Stimulated activated CD4-positive, alpha-beta T cell treated with anti-CD3 and anti-CD28 coated beads, Interleukin-2, amount 100 ng/mL, for 4 hours (primary cell): ENCODE measurements at regions not wholly inside any gene's neighbourhood (a gene's known extent, or its start where the extent isn't known, plus 50 kb on each side); places are given as distances from the start of the nearest gene placed in this dataset.

Source experiments
- DNase-seq: peaks from one replicate; pipeline ENCODE4 v3.0.0-alpha.2; 2020; ENCODE audit warnings: low read depth

DNA sequence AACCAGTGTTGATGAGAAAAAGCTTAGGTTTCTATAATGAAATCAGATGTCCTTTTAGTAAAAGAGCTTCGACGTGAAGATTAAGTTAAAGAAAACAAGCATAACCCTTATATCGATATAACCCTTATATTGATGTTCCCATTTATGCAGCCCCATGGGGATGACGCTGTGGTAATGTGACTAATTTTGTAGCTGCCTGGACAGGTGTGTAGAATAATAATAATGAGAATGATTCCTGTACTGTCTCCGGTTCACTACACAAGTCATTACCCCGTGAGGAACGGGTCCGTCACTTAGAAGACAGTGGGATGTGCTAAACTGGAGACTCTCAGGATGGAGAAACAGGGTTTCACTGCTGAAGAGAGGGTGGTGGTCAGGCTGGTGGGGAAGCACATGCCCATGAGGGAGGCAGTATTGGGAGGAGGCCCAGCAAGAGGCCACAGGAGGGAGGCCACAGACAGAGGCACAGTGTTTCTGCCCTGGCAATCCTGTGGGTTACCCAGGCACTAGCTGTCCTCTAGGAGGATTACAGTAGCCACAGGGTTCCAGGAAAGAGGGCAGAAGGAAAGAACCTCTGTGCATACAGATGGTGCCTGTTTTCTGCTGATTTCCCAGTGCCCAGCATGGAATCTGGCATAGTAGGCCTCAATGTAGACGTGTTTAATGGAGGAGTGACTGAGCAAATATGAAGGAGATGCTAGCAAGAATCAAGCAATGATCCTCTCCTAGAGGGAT, 191.1 kb upstream of the TSC22D2 start:
- no peak for DNase-seq

DNA sequence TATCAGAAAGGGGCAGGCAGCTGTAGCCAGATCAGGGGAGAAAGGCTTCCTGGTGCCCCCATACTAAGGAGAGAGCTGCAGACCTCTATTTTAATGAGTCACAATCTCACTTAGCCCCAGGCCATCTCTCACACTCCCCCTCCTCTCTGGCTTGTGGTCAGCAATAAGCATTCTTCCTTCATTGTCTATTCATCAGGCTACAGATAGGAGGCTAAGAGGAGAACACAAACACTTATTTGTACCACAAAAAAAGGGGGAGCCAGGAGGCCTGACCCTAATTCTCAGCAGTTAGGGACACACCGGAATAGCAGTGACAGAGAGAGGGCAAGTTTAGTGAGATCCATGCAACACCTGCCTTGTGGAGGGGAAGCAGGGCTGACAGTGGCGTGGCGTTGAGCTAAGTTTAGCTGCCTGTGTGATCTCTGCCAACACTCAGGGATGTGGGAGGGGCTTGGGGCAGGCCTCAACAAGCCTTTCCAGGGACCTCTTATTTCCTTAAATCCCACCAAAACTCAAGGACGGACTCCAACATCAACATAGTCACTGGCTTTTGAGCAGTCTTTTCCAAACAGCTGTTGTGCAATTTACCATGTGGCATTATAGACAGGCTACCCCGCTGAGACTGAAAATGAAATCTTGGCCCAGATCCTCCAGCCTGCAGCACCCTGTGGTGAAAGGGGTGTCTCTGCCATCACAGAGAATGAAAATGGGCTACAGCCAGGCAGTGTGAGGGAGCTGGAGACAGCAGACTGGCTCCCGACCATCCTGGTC, 191.9 kb upstream of the TSC22D2 start:
- DNase-seq, result no peak

DNA sequence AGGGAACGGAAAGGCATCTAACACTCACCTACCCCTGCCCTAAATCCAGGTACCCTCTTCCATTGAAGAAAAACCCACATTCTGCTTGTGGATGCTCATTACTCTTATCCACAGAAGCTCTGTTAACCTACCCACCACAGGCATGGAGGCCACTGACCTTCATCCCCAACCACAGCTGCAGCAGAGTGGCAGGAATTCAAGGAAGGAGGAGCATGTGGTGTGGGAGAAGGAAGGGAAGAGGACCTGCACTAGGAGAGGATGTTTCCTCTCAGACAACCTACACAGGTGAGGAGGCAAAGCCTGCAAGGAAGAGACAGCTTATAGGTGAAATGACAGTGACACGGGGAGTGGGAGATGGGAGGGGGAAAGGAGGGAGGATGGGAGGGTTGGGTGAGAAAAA, 192.5 kb upstream of the TSC22D2 start:
- DNase-seq, result no peak

DNA sequence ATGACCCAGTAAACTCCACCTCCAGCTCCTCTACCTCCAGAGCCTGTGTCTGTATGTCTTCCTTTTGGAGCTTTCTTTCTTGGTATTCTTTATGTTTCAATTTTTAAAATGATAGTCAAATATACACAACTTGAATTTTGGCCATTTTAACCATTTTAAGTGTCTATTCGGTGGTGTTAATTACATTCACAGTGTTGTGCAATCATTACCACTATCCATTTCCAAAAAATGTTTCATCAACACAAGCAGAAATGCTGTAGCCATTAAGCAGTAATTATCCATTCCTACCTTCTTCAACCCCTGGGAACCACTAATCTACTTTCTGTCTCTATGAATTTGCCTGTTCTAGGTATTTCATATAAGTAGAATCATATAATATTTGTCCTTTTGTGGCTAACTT, 194.5 kb upstream of the TSC22D2 start:
- DNase-seq, result no peak

DNA sequence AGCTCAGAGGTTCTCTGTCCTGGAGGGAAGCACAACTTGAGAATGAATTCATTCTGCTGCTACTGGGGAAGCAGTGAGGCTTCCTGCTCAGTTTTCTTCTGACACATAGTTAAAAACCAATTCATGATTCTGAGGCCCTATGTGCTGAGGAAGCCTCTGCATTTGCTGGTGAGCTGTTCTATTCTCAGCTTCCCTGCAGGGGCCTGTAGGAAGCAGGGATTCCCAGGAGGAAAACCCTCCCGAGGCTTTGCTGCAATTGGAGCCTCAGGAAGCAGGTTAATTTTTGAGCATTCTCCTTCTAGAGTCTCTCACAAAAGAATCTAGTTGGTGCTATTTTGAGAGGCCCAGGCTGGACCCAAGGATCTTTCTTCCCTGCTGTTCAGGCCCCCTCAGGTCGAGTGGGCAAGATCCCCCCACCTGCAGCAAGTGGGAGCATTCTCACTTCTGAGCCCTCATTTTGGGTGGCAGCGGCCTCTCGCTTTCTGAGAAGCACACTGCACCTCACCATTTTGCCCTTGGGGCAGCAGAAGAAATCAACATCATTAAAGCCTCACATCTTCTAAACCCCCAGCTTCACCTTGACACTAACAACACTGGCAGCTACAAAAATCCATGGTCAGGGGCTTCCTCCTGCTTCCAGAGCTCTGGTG, 197.5 kb upstream of the TSC22D2 start:
- no peak for DNase-seq

DNA sequence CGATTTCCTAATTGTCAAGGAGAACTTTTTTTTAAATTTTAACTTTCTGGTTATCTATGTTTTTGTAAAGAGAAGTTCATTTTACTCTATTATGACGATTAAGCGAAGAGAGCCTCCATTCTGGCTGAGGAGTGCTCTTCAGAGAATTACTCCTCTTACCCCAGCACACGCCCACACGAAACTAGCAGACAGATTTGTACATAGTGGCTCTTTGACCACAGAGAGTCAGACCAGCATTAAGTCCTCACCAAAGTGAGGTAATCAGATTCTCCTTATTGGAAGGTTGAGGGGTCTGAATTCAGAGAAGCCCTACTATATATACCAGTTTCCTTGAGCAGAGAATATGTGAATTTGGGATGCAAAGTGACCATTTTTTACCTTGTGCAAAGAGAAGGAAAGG, 204.8 kb upstream of the TSC22D2 start:
- no peak for DNase-seq

DNA sequence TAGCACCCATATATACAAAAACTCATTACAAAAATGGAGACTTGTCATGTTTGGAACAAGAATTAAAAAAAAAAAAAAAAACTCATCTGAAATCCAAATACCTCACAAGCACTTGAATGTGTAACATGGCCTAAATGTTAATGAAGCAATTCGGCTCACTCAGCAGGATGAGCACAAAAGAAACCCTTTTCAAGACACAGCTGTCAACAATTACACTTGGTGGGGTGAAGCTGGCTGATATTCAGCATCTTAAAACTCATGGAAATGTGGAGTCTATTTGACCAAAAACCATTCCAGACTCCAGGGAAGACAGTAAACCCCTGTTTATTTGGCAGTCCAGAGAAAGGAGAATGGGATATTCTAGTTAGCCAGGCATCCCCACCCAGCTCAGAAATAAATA, 205.4 kb upstream of the TSC22D2 start:
- DNase-seq, result no peak

DNA sequence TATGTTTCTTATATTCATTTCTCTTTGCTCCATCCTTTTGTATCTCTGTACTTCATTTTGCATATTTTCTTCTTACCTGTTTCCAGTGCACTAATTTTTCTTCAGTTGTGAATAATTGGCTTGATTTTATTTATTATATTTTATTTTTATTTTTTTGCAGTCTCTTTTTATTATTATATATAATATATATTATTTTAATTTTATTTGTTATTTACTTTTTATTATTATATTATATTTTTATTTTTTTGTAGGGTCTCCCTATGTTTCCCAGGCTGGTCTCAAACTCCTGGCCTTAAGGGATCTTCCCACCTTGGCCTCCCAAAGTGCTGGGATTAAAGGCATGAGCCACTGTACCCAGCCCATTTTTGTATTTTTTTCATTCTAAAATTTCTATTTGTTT, 213.1 kb upstream of the TSC22D2 start:
- DNase-seq, result no peak

DNA sequence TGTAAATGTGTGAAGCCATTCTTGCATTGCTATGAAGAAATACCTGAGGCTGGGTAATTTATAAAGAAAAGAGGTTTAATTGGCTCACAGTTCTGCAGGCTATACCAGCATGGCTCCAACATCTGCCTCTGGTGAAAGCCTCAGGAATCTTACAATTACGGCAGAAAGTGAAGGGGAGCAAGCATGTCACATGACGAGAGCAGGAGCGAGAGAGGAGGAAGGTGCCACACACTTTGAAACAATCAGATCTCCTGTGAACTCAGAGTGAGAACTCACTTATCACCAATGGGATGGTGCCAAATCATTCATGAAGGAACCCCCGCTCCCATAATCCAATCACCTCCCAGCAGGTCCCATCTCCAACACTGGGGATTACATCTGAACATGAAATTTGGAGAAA, 213.6 kb upstream of the TSC22D2 start:
- DNase-seq, result no peak

DNA sequence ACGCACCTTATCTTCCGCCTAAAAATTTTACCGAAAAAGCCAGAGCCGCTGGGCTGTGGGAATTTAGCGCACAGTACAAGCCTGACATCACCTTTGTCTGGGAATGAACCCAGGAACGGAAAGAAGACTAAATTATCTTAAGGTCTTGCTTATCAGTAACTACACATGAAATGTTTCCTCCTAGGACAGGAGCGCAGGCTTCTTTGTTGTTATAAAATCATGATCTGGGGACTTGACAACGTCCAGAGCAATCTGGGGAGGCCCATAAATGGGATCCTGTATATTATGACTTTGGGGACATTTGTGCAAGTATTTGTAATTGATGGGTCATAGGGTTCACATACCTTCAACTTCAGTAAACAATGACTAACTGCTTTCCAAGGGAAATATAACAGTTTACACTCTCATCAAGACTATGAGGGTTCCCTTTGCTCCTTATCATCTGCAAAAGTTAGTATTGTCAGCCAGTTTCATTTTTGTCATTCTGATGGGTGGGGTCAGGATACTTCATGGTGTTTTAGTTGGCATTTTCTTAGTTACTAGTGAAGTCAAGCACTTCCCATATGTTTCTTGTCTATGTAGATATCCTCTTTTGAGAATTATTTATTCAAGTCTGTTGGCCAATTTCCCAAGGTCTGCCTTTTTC, 213.9 kb upstream of the PFN2 start:
- DNase-seq, result no peak

DNA sequence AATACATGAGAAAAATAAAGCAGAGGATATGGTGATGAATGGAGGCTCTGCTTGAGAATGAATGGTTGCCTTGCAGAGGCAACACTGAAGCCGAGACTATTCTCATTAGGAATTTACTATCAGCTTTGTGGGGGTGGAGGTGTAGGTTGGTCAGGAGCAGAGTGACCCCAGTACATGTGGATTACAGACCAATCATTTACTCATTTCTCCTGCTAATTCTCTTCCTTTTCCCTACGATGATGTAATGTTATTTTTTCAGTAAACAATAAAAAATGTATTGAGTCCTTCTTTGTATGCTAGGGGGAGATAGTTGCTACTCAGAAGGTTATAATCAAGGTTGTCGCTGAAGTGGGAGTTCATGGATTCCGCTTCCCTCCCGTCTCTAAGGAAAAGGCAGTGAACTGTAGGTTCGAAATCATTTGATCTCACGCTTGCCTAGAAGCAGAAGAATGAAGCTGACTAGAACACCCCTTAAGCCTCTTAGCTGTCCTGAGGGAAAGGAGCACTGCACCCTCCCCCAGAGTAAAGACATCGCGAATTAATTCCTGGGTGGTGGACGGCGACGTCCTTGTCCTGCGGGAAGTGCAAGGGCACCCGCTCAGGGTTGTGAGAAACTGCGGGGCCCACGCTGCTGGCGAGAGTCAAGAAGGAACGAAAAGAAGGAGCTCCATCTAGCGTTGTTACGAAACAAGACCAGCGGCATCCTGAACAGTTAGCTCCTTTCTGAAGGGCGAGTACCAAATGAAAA, 213.2 kb upstream of the PFN2 start:
- DNase-seq, result peak; percentile 13

DNA sequence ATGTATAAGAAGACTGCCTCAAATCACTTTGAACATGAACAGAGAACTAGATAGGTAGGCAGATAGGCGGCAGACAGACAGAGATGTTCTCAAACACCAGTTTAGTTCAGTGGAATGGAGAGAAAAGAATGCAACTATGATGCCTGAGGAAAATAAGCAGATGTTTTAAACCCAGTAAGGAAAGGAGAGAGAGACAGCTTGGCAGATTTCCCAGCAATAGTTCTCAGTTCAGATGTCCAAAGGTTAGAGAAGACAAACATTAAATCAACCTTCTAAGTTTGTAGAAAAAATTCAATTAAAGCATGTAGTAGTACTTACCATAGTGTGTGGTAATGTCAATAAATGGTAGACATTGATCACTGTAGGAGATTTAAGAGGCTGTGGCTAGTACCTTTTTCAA, 209.6 kb upstream of the PFN2 start:
- no peak for DNase-seq

DNA sequence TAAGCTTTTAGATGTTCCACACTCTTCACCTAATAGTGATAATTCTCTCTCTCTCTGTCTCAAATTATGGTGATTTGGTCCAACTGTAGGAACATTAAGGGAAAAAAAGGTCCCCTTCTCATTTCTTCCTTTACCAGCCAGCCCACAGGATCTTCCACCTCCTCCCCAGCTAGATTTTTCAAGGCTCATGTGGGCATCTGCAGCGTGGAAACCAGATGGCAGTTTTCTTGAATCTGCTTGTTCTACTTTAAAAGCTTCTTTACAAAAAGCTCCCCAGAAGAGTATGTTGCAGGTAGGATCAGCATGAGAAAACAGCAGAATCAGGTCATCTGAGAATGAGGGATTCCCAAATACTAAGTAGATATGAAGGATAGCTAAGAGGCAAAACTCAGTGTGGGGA, 208.6 kb upstream of the PFN2 start:
- DNase-seq, result no peak

DNA sequence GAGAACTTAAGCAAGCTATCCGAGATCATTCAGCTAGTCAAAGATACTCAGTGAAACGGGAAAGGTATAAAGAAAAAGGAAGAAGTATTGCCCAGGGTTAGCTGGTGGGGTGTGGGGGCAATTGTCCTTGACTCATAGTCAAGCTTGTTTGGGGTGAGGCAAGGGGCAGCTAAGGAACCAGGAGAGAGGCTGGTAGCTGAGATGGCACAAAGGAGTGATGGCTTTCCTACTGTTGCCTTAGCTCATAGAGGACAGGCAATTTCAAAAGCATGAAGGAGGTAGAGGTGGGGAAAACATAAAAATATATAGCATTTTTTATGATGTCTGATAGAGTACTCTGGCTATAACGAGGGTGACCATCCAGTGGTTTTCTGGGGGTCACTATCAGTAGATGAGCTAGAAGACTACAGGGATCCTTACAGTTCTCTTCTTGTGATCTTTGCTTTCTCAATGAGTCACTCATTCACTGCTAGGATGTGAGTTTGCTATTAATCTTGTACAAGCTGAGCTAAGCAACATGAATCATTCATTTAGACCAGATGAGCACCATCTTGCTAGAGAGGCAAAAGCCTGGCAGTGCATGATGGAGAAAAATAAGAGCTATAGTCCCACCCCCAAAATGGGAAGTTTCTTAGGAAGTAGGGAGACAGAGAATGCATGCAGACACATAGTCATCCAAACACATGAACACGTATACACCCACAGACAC, 207.1 kb upstream of the PFN2 start:
- no peak for DNase-seq

DNA sequence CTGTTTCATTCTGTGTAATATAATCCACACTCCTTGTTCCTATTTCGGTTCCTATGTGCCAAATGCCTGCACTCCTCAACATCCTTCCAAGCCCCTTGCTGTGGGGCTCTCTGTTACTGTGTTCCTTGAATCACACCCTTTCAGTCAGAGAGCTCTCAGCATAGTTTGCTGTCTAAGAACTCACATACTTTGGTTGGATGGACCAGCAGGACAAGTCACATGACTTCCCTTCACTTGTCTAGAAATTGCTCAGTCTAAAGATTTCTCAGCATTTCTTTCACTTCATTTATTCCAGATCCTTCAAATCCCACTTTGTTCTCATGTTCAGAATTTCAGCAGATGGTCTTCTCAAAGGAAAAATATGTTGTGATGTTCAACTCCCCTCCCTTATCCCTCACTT, 203.5 kb upstream of the PFN2 start:
- DNase-seq, result no peak

DNA sequence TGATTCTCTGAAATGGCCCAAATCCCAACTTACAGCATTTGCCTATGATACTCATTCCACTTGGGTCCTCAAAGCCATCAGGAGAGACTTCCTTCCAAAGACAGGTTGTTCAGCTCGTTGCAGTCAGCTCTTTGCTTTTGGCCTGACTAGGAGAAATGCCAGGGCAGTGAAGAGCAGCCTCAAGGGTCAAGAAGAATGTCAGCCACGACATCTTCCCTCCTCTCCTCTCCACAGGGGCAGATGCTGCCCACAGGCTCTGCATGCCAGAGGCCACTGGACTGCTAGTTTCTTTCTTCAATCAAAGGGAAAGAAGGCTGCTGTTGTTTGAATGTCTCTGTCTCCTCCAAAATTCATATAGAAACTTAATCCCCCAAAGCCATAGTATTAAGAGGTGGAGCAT, 201.7 kb upstream of the PFN2 start:
- no peak for DNase-seq

DNA sequence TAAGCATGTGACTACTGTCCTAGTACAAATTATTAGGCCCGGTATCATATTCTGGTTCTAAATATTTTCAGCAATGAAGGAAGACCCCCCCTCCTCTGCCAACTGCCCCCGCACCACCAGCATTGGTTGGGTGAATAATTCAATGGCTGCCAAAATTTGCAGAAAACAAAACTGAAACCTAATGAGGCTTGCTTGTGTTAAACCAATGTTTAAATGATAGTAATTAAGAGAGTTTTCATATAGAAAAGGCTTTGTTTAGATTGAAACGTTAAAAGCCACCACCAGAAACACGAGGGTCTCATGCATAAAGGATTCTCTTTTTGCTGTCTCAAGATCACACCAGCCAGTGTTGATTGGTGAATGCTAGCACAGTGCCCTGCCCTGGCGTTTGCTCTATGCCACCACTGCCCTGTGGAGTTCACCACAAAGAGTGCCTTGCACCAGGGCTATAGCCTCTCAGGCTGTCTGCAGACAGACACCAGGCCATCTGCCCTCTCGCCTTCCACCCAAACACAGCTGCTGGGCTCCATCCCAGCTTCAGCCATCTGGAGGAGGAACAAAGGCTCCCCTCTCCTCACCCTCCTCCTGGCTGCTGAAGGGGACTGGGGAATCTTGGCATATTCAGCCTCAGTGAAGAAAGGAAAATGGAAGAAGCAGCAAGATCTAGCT, 200.3 kb upstream of the PFN2 start:
- no peak for DNase-seq

DNA sequence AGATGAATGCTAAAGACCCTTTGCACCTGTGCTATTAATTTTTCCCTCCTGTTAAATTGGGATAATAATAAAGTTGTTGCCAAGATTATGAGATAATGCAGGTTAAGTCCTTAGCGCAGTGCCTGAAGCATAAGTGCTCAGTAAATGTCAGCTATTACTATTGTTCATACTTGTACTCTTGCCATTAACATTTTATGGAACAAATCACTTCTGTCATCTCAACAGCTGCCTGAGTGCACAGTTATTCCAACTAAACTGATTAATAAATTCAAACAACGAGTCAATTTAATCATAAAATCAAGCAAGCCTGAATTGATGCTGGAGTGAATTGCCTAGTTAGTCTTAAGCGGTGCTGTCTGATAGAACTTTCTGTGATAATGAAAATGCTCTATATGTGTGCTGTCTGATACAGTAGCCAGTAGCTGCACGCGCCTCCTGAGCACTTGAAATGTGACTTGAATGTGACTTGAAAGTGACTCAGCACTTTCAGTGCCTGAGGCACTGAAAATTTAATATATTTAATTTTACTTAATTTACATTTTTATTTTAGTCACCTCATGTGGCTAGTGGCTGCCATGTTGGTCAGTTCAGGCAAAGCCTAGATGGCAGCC, 198.7 kb upstream of the PFN2 start:
- no peak for DNase-seq

DNA sequence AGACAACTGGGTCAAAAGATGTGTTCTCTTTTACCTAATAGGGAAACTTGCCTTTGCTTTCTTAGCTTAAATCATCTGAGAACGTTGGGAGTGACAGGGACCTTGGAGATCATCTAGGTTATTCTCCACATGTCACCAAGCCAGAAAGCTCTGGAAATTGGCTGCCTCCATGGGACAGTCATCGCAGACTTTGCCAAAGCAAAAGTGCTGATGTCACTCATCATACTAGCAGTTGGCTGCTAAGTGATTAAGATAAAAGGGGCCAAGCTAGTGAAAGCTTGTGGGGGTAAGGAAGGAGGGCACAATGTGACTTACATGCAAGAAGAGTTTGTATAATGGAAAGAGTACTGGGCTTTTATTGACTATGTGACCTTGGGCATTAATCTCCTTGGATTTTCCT, 198.0 kb upstream of the PFN2 start:
- DNase-seq, result no peak

DNA sequence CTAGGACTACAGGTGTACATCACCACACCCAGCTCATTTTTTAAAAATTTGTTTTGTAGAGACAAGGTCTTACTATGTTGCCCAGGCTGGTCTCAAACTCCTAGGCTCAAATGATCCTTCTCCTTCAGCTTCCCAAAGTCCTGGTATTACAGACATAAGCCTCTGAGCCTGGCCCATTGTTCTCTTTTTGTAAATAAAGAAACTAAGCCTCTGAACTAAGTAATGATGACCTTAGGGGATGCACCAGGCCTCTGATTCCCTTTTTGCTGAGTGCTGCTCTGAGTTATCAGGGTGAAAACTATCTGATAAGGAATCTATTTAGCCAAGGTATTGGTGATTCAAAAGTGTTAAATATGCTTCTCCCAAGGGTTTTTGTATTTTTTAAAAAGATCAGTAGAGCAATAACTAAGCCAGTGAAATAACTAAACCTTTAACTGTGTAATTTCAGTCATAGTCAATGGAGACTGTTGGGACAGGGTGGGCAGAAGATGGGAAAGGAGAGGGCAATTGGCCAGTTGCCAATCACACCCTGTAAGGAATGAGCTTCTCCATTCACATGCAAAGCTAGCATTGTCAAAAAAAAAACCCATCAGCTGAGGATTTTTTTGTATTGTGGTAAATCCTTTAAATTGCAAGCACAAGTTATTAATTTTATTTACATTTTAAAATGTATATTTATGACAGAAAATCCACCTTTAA, 194.8 kb upstream of the PFN2 start:
- DNase-seq, result no peak
